ENCODE measurements at regions not wholly inside any gene's neighbourhood (a gene's known extent, or its start where the extent isn't known, plus 50 kb on each side); places are given as distances from the start of the nearest gene placed in this dataset.

- Histone ChIP-seq H3K9me3 (ENCODE audit: control insufficient read depth, insufficient read depth, low read length) (no peaks in the 10 kb centered on the region), H3K9me2 (replicated peaks; ENCODE audit: control insufficient read depth, low read length) (no peaks in the 10 kb centered on the region), H3K4me2 (ENCODE audit: low read length) (no peak overlapping the region), H3K4me1 (ENCODE audit: control insufficient read depth, low read length) (no peaks in the 10 kb centered on the region), H4K20me1 (ENCODE audit: control insufficient read depth, insufficient read depth, low read depth, low read length) (no peaks in the 10 kb centered on the region), H3F3A (ENCODE audit: control insufficient read depth, insufficient read depth) (no peaks in the 10 kb centered on the region), H3K4me3 (ENCODE audit: low read length) (no peak overlapping the region), H3K79me2 (ENCODE audit: control insufficient read depth, low read length) (no peaks in the 10 kb centered on the region), H3K27ac (ENCODE audit: low read depth, low read length) (no peak overlapping the region), H3K36me3 (ENCODE audit: control insufficient read depth, low read length) (no peaks in the 10 kb centered on the region), H3K27me3 (ENCODE audit: control insufficient read depth, low read length) (no peaks in the 10 kb centered on the region)
- no peak for TF ChIP-seq EZH2phosphoT487 (IDR thresholded peaks at IDR 0.05; ENCODE audit: borderline replicate concordance, low read length)
- no peak for TF ChIP-seq CTCF (IDR thresholded peaks at IDR 0.05; ENCODE audit: low read depth, low read length, poor library complexity, severe bottlenecking)
Measured at GRCh38 chr7:15932318-15932717, 245.8 kb upstream of the MEOX2 start.

- Histone ChIP-seq H3K27ac (ENCODE audit: low read depth, low read length) (no peak overlapping the region), H3F3A (ENCODE audit: control insufficient read depth, insufficient read depth) (no peaks in the 10 kb centered on the region), H3K9me2 (replicated peaks; ENCODE audit: control insufficient read depth, low read length) (no peaks in the 10 kb centered on the region), H3K79me2 (ENCODE audit: control insufficient read depth, low read length) (no peaks in the 10 kb centered on the region), H3K4me3 (ENCODE audit: low read length) (no peak overlapping the region), H3K36me3 (ENCODE audit: control insufficient read depth, low read length) (no peaks in the 10 kb centered on the region), H3K4me2 (ENCODE audit: low read length) (no peak overlapping the region), H3K4me1 (ENCODE audit: control insufficient read depth, low read length) (no peaks in the 10 kb centered on the region), H3K9me3 (ENCODE audit: control insufficient read depth, insufficient read depth, low read length) (no peaks in the 10 kb centered on the region), H3K27me3 (ENCODE audit: control insufficient read depth, low read length) (no peaks in the 10 kb centered on the region), H4K20me1 (ENCODE audit: control insufficient read depth, insufficient read depth, low read depth, low read length) (no peaks in the 10 kb centered on the region)
- no peak for TF ChIP-seq CTCF (IDR thresholded peaks at IDR 0.05; ENCODE audit: low read depth, low read length, poor library complexity, severe bottlenecking)
- no peak for TF ChIP-seq EZH2phosphoT487 (IDR thresholded peaks at IDR 0.05; ENCODE audit: borderline replicate concordance, low read length)
Measured at GRCh38 chr7:15929411-15929810, 242.9 kb upstream of the MEOX2 start.

- Histone ChIP-seq H3K4me1 (ENCODE audit: control insufficient read depth, low read length) (no peaks in the 10 kb centered on the region), H3K79me2 (ENCODE audit: control insufficient read depth, low read length) (no peaks in the 10 kb centered on the region), H3K27me3 (ENCODE audit: control insufficient read depth, low read length) (no peaks in the 10 kb centered on the region), H3K9me3 (ENCODE audit: control insufficient read depth, insufficient read depth, low read length) (no peaks in the 10 kb centered on the region), H3K4me2 (ENCODE audit: low read length) (no peak overlapping the region), H3K9me2 (replicated peaks; ENCODE audit: control insufficient read depth, low read length) (no peaks in the 10 kb centered on the region), H3K36me3 (ENCODE audit: control insufficient read depth, low read length) (no peaks in the 10 kb centered on the region), H3F3A (ENCODE audit: control insufficient read depth, insufficient read depth) (no peaks in the 10 kb centered on the region), H3K4me3 (ENCODE audit: low read length) (no peak overlapping the region), H3K27ac (ENCODE audit: low read depth, low read length) (no peak overlapping the region), H4K20me1 (ENCODE audit: control insufficient read depth, insufficient read depth, low read depth, low read length) (no peaks in the 10 kb centered on the region)
- TF ChIP-seq CTCF (IDR thresholded peaks at IDR 0.05; ENCODE audit: low read depth, low read length, poor library complexity, severe bottlenecking), result no peak
- no peak for TF ChIP-seq EZH2phosphoT487 (IDR thresholded peaks at IDR 0.05; ENCODE audit: borderline replicate concordance, low read length)
Measured at GRCh38 chr7:15925608-15926007, 239.1 kb upstream of the MEOX2 start.

DNA sequence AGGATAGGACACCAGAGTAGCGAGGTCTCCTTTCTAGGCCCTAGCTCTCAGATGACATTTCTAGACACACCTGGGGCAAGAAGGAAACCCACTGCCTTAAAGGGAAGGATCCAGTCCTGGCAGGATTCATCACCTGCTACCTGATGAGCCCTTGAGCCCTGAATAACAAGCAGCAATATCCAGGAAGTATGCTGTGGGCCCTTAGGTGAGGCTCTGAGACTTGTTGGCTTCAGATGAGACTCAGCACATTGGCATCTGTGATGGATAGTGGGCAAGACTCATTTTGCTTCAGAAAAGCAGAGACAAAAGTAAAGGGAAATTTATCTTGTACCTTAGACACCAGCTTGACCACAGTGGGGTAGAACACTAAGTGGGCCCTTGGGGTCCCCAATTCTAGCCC lies 238.4 kb upstream of the MEOX2 start:
- Histone ChIP-seq H4K20me1 (ENCODE audit: control insufficient read depth, insufficient read depth, low read depth, low read length) (no peaks in the 10 kb centered on the region), H3K9me2 (replicated peaks; ENCODE audit: control insufficient read depth, low read length) (no peaks in the 10 kb centered on the region), H3K9me3 (ENCODE audit: control insufficient read depth, insufficient read depth, low read length) (no peaks in the 10 kb centered on the region), H3F3A (ENCODE audit: control insufficient read depth, insufficient read depth) (no peaks in the 10 kb centered on the region), H3K27ac (ENCODE audit: low read depth, low read length) (no peak overlapping the region), H3K79me2 (ENCODE audit: control insufficient read depth, low read length) (no peaks in the 10 kb centered on the region), H3K4me1 (ENCODE audit: control insufficient read depth, low read length) (no peaks in the 10 kb centered on the region), H3K4me3 (ENCODE audit: low read length) (no peak overlapping the region), H3K4me2 (ENCODE audit: low read length) (no peak overlapping the region), H3K27me3 (ENCODE audit: control insufficient read depth, low read length) (no peaks in the 10 kb centered on the region), H3K36me3 (ENCODE audit: control insufficient read depth, low read length) (no peaks in the 10 kb centered on the region)
- TF ChIP-seq EZH2phosphoT487 (IDR thresholded peaks at IDR 0.05; ENCODE audit: borderline replicate concordance, low read length), result no peak
- TF ChIP-seq CTCF (IDR thresholded peaks at IDR 0.05; ENCODE audit: low read depth, low read length, poor library complexity, severe bottlenecking), result no peak

Data from DOHH2 (cell line).